ENCODE measurements at regions not wholly inside any gene's neighbourhood (a gene's known extent, or its start where the extent isn't known, plus 50 kb on each side); places are given as distances from the start of the nearest gene placed in this dataset.

GRCh38 chr5:97405941-97406340 lies 222.9 kb upstream of the RIOK2 start:
- DNase-seq (ENCODE audit: low spot score) = no peak

GRCh38 chr5:97406946-97407676 lies 224.1 kb upstream of the RIOK2 start:
- no peak for DNase-seq (ENCODE audit: low spot score)

- DNase-seq (ENCODE audit: low spot score) = no peak
These were observed 225.3 kb upstream of the RIOK2 start for GRCh38 chr5:97408331-97408730.

DNA sequence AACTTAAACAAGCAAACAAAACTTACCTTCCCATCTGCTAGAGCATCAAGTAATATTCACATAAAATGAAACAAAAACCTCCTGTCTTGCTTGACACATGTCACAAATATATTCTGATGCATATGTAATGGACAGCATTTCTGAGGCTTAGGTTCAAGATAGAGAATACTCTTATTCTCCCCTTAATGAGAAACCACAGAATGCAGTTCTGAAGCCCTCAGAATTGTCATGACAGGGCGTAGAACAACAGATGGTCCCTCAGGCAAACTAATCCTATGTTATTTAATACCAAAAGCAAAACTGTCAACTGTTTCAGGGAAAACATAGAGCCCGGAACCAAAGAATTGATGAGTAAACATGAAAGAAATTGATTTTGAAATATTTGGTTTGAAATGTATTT lies 229.9 kb upstream of the RIOK2 start:
- DNase-seq (ENCODE audit: low spot score) = no peak

DNA sequence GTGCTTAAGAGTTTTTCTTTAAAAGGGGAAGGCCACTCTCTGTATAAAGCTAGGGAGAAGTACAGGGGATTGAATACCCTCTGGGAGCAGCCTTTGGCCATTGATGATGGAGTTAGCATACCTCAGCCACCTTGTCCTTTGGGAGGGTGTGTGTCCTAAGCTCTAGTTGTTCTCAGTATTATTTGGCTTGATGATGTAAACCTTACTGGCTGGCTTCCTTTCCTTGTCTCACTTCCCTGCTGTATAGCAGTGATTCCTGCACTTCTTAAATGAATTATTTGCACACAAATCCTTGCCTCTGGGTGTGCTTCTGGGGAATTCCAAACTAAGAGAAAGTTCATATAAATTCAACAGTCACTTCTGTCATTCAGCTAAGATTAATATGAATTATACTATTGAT lies 234.9 kb upstream of the RIOK2 start:
- no peak for DNase-seq (ENCODE audit: low spot score)

- DNase-seq (ENCODE audit: low spot score) = no peak
These were observed 235.4 kb upstream of the RIOK2 start for GRCh38 chr5:97418462-97418861.

- no peak for DNase-seq (ENCODE audit: low spot score)
These were observed 237.6 kb upstream of the RIOK2 start for GRCh38 chr5:97420646-97421045.

- no peak for DNase-seq (ENCODE audit: low spot score)
These were observed 239.6 kb upstream of the RIOK2 start for GRCh38 chr5:97422678-97423077.

- no peak for DNase-seq (ENCODE audit: low spot score)
These were observed 242.5 kb upstream of the RIOK2 start for GRCh38 chr5:97425511-97425910.

- no peak for DNase-seq (ENCODE audit: low spot score)
These were observed 244.2 kb upstream of the RIOK2 start for GRCh38 chr5:97427235-97427634.

DNA sequence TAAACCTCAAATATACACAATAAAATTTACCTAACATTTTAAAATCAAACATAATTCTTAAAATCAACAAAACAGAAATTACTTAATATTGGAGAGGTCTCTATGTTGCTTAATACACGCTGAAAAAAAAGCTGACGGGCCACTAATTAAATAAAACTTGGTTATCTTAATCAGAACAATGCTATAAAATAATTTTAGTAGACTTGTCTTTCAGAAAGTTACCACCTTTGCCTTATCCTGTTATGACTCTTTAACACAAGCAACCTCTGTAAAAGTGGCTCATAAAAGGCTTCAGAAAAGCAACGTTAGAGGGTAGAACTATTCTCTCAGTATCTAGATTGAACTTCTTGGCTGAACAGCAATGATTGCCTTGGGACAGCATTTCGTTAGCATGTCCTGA lies 251.0 kb upstream of the RIOK2 start:
- DNase-seq (ENCODE audit: low spot score) = no peak

GRCh38 chr5:97436405-97436804 lies 253.4 kb upstream of the RIOK2 start:
- no peak for DNase-seq (ENCODE audit: low spot score)

DNA sequence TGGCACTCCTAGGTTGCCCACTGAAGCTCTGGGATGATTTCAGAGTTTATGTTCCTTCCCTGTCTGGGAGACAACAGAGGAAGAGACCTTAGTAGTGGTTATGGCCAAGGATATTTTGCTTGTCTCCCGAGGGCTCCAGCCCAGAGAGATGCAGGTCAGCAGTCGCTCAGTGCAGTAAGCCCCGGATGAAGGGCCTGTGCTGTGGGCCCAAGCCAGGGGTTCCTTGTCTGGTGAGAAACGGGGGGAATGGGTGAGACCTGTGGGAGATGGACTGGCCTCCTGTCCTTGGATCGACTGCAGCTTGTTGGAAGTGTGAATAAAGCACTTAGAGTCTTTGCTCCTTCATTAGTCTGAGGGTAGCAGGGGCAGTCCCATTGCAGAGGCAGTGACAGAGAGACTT lies 260.7 kb upstream of the RIOK2 start:
- no peak for DNase-seq (ENCODE audit: low spot score)

GRCh38 chr5:97449172-97449571 lies 266.1 kb upstream of the RIOK2 start:
- no peak for DNase-seq (ENCODE audit: low spot score)

DNA sequence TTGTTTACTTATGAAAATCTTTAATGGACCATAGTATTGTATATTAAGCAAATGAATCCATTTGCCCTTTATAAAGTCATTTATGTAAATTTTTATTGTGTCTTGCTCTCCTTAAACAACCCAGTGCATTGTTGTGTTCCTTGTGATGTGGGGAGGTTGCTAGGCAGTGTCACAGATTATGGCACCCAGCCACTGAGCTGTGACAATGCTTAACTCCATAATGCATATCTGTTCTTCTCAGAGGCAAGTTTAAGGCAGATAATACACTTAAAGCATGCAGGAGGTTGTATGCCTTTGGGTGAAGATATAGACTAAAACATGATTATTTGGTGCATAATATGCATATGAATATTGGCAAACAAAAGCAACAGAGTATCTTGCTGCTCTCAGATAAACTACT lies 269.6 kb upstream of the RIOK2 start:
- peak; percentile 71 for DNase-seq (ENCODE audit: low spot score)

DNA sequence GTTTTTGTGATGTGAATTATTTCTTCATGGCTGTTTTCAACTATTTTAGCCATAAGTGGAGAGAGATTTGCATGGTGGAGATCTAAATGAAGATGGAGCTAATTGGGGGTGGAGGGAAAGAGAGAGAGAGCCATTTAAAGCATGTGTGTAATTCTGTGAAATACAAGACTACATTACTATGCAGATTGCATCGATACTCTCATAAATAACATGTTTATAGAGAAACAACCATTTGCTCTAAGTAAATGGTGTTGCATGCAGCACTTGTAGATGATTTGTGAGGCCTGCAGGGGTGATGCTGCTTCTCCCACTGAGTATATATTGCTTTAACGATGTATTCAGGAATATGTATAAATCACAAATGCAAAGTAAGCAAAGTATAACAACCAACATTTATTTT lies 270.2 kb upstream of the RIOK2 start:
- no peak for DNase-seq (ENCODE audit: low spot score)

DNA sequence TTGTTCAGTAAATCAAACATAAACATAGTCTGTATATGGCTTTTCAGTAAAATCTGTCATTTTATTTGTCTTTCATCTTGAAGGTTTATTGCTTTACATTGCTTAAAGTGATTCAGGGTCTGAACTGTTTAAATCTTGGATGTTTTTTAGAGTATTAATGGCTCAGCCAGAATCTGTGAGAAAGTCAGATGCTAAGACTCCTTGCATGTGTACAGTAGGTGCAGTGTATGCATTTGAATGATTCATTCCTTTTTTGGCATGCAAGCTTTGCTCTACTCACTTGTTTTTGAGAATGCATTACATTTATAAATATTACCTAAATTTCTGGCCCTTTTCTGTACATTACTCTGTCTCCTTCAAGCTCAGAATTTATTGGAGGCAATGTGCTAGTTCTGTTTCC lies 271.0 kb upstream of the RIOK2 start:
- no peak for DNase-seq (ENCODE audit: low spot score)

DNA sequence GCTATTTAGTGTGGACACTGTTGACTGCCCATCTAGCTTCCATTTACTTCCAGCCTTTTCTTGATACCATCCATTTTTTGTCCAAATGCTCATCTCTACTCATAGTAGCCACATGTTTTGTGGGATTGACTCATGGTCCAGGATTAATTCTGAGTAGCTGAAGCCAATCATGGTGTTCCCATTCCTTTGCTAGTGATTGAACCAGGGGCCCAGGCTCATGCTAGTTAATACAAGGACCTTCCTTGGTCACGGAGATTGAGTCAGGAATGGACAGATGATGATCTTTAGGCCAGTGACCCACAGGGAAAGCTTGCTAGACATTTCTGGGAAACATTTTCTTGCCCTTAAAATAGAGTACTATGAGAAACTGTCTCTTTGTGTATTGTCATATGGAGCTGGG lies 272.9 kb upstream of the RIOK2 start:
- no peak for DNase-seq (ENCODE audit: low spot score)

DNA sequence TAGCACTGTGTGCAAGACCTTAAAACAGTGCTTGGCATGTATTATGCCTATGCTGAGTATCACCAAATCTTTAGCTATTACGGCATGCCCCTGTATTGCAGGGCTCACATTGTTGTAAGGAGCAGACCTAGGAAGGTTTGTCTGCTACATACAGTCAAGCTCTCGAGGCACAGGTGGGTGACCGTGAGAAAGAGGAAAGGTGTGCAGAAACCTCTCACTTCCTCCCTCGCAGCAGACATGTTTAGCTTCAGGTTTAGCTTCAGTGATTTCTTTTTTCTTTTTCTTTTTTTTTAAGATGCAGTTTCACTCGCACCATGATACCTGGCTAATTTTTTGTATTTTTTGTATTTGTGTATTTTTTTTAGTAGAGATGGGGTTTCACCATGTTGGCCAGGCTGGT lies 275.8 kb upstream of the RIOK2 start:
- no peak for DNase-seq (ENCODE audit: low spot score)

DNA sequence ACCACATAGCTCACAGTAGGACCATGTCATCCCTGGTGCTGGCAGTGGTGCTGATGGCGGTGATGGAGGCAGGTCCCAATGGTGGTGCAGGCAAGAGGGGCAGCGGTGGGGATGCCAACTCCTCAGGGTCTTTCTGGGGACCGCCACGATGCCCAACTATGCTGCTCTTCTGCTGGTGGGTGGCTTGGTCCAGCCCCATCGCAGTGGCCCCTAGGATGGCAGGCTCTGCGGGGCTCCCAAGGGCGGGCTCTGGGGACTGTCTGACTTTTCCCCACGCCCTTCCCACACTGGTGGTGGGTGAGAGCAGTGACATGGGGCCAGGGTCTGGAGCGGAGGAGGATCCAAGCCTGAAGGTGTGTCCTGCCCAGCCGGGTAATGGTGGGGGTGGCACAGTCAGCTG lies 288.9 kb upstream of the RIOK2 start:
- DNase-seq (ENCODE audit: low spot score) = no peak

DNA sequence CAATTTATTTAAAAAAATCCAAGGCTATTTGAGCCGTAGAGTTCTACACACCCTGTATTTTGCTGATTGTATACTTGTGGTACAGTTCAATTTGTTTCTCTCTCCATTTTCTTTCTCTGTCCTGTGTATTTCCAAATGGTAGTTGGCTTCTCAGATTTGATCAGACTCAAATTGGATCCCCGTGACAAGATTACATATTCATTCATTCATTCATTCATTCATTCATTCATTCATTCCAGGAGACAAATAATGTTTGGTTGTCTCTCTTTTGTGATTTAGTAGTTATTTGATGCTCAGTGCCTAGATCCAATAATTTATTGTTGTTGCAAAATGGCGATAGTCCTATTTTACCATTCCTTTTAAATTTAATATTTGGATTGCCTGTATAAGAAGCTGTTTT lies 292.8 kb upstream of the RIOK2 start:
- no peak for DNase-seq (ENCODE audit: low spot score)

- DNase-seq (ENCODE audit: low spot score) = no peak
These were observed 293.9 kb upstream of the RIOK2 start for GRCh38 chr5:97476852-97477534.

DNA sequence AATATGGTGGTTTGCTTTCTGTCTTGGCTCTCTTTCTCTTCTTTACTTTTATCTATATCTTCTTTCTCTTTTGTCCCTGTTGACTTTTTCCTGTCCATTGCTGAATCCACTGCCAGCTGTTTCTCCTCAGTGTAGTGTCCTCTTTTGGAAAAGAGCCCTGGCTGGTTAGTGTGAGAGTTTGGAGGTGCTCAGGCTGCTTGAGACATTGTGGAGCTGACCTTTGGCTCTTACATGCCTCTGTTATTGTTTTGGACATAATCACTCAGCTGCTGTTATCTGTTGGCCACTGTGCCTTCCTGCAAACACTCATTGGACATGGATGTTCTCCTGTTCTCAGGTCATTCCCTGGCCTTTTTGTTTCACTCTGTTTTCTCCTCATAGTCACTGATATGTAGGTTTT lies 295.4 kb upstream of the RIOK2 start:
- no peak for DNase-seq (ENCODE audit: low spot score)

DNA sequence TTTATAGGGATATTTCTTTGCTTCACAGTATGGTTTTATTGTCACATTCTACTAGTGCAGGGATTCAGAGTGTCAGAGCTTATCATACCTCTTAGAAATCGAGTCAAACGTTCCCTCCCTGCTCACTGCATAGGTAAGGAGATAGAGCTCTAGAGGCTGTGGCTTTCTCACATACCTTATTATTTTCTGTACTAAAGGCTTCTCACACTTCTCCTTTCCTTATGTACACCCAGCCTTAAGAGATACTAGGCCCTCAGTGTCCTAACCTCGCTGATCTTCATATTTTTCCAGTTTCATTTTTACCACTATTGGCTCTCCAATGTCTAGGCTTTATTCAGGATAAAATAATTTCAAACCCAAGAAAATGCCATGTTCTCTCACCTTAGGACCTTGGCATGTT lies 297.3 kb upstream of the RIOK2 start:
- no peak for DNase-seq (ENCODE audit: low spot score)

All from putamen (tissue), 1 donor.